ENCODE measurements at regions not wholly inside any gene's neighbourhood (a gene's known extent, or its start where the extent isn't known, plus 50 kb on each side); places are given as distances from the start of the nearest gene placed in this dataset.

DNA sequence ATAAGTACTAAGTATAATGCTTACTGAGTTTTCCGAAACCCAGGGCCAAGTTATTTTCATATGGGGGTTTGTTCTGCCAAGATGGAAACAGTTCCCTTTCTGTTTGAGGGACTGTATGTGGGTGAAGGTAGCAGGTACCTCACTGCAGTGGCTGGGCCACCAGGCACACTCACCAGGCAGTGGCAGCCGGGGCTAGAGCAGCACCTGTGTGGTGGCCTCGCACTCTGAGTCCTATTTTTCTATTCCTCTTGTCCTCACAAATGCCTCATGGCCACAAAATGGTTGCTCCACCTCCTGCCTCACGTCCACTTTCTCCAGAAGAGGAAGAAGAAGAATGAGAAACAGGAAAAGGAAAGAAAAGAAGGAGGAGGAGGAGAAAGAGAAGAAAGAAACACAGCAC is 167.3 kb upstream of the SHH start:
- Histone ChIP-seq H3K9me1 (replicated peaks; ENCODE audit: control insufficient read depth, extremely low read depth, insufficient read depth, low read length) (no peaks in the 10 kb centered on the region), H3K9ac (replicated peaks; ENCODE audit: extremely low read depth, insufficient read depth, low read length) (no peak overlapping the region), H2AFZ (ENCODE audit: low read depth, low read length) (no peak overlapping the region), H3K9me3 (replicated peaks; ENCODE audit: control insufficient read depth, insufficient read depth, low read length) (peaks cover 2% of the 10 kb centered on the region), H3K27ac (ENCODE audit: insufficient read depth, low read depth, low read length) (no peak overlapping the region), H3K4me1 (ENCODE audit: control insufficient read depth, extremely low read depth, insufficient read depth, low read length) (no peaks in the 10 kb centered on the region), H3K36me3 (ENCODE audit: control insufficient read depth in 2 of 2, extremely low read depth in 1 of 2, insufficient read depth in 2 of 2, low read length in 2 of 2) (no peaks in the 10 kb centered on the region), H3K27me3 (ENCODE audit: control insufficient read depth in 2 of 2, insufficient read depth in 2 of 2, low read length in 2 of 2) (no peaks in the 10 kb centered on the region), H3K4me3 (replicated peaks in 1 of 3; ENCODE audit: insufficient read depth in 1 of 3, low read depth in 1 of 3, low read length in 3 of 3) (no peak overlapping the region), H3K4me2 (ENCODE audit: insufficient read depth, low read length) (no peak overlapping the region), H4K20me1 (replicated peaks; ENCODE audit: control insufficient read depth, extremely low read depth, insufficient read depth, low read length) (no peaks in the 10 kb centered on the region), H3K79me2 (ENCODE audit: control insufficient read depth, insufficient read depth, low read length) (no peaks in the 10 kb centered on the region)
- intact Hi-C loops (cut with micrococcal nuclease), result no loop called here
- BruUV-seq (replicated peaks), result no TSS peak
- dilution Hi-C loops (cut with MboI; ENCODE audit: extremely low pct_ligation_motif_present, low sequenced_read_pairs), result no loop called here
- POLR2A ChIA-PET, result no interaction called here
- no peak for FAIRE-seq
- TF ChIP-seq POLR2AphosphoS5 (IDR thresholded peaks at IDR 0.05; ENCODE audit: insufficient read depth, low read depth, low read length), result no peak
- no peak for TF ChIP-seq MAX (IDR thresholded peaks at IDR 0.05; ENCODE audit: insufficient read depth, insufficient read length)
- CTCF ChIA-PET, result no interaction called here
- no peak for DNase-seq (ENCODE audit: low read depth, low spot score)

- H3K36me3 ChIP-seq (ENCODE audit: control insufficient read depth in 2 of 2, extremely low read depth in 1 of 2, insufficient read depth in 2 of 2, low read length in 2 of 2), result no peaks in the 10 kb centered on the region
- intact Hi-C loops (cut with micrococcal nuclease) (no loop called here), dilution Hi-C loops (cut with MboI; ENCODE audit: extremely low pct_ligation_motif_present, low sequenced_read_pairs) (no loop called here)
- no peaks in the 10 kb centered on the region for H3K79me2 ChIP-seq (ENCODE audit: control insufficient read depth, insufficient read depth, low read length)
- H3K4me2 ChIP-seq (ENCODE audit: insufficient read depth, low read length), result no peak overlapping the region
- no TSS peak for BruUV-seq (replicated peaks)
- ChIA-PET POLR2A (no interaction called here), CTCF (no interaction called here)
- H2AFZ ChIP-seq (ENCODE audit: low read depth, low read length), result no peak overlapping the region
- H3K27me3 ChIP-seq (ENCODE audit: control insufficient read depth in 2 of 2, insufficient read depth in 2 of 2, low read length in 2 of 2), result no peaks in the 10 kb centered on the region
- H3K27ac ChIP-seq (ENCODE audit: insufficient read depth, low read depth, low read length), result no peak overlapping the region
- H3K9me3 ChIP-seq (replicated peaks; ENCODE audit: control insufficient read depth, insufficient read depth, low read length), result no peaks in the 10 kb centered on the region
- H4K20me1 ChIP-seq (replicated peaks; ENCODE audit: control insufficient read depth, extremely low read depth, insufficient read depth, low read length), result no peaks in the 10 kb centered on the region
- no peaks in the 10 kb centered on the region for H3K9me1 ChIP-seq (replicated peaks; ENCODE audit: control insufficient read depth, extremely low read depth, insufficient read depth, low read length)
- H3K4me3 ChIP-seq (replicated peaks in 1 of 3; ENCODE audit: insufficient read depth in 1 of 3, low read depth in 1 of 3, low read length in 3 of 3), result no peak overlapping the region
- no peak for TF ChIP-seq POLR2A (IDR thresholded peaks at IDR 0.05; ENCODE audit: low read depth, low read length)
- TF ChIP-seq MYC (IDR thresholded peaks at IDR 0.05; ENCODE audit: low read depth, low read length), result no peak
- no peak for TF ChIP-seq FOS (IDR thresholded peaks at IDR 0.05; ENCODE audit: borderline replicate concordance, insufficient read depth, low read length)
- TF ChIP-seq MAX (IDR thresholded peaks at IDR 0.05; ENCODE audit: insufficient read depth, insufficient read length), result no peak
- TF ChIP-seq GATA2 (IDR thresholded peaks at IDR 0.05; ENCODE audit: insufficient read depth, insufficient read length, low read depth, low read length), result no peak
- TF ChIP-seq POLR2AphosphoS5 (IDR thresholded peaks at IDR 0.05; ENCODE audit: insufficient read depth, low read depth, low read length), result no peak
- no peak for TF ChIP-seq JUN (IDR thresholded peaks at IDR 0.05; ENCODE audit: borderline replicate concordance, insufficient read depth, insufficient read length, low read depth)
- TF ChIP-seq, protein P1, sequence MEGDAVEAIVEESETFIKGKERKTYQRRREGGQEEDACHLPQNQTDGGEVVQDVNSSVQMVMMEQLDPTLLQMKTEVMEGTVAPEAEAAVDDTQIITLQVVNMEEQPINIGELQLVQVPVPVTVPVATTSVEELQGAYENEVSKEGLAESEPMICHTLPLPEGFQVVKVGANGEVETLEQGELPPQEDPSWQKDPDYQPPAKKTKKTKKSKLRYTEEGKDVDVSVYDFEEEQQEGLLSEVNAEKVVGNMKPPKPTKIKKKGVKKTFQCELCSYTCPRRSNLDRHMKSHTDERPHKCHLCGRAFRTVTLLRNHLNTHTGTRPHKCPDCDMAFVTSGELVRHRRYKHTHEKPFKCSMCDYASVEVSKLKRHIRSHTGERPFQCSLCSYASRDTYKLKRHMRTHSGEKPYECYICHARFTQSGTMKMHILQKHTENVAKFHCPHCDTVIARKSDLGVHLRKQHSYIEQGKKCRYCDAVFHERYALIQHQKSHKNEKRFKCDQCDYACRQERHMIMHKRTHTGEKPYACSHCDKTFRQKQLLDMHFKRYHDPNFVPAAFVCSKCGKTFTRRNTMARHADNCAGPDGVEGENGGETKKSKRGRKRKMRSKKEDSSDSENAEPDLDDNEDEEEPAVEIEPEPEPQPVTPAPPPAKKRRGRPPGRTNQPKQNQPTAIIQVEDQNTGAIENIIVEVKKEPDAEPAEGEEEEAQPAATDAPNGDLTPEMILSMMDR (IDR thresholded peaks at IDR 0.05; ENCODE audit: extremely low read depth in 1 of 2, insufficient read depth in 1 of 2, low read depth in 1 of 2, low read length in 2 of 2), result no peak
- no peak for TF ChIP-seq EZH2 (IDR thresholded peaks at IDR 0.05; ENCODE audit: borderline replicate concordance, low read depth, low read length, severe bottlenecking)
- H3K4me1 ChIP-seq (ENCODE audit: control insufficient read depth, extremely low read depth, insufficient read depth, low read length), result no peaks in the 10 kb centered on the region
- DNase-seq (ENCODE audit: low read depth, low spot score), result no peak
- FAIRE-seq, result no peak
- no peak overlapping the region for H3K9ac ChIP-seq (replicated peaks; ENCODE audit: extremely low read depth, insufficient read depth, low read length)
Measured at GRCh38 chr7:155975490-155975889, 163.2 kb upstream of the SHH start.
